LNCaP clone FGC (cell line): ENCODE measurements at regions not wholly inside any gene's neighbourhood (a gene's known extent, or its start where the extent isn't known, plus 50 kb on each side); places are given as distances from the start of the nearest gene placed in this dataset.
A peak's percentile ranks its signal among the peaks of the same experiment; 100 is the strongest.

Experiments used
- DNase-seq: peaks from one replicate; pipeline ENCODE4 v3.0.0-alpha.2; 2011; ENCODE audit warnings: low read depth
- H3K4me3 ChIP-seq: 2 replicates; pipeline ENCODE4 v1.5.1; 2011; ENCODE audit warnings: mild to moderate bottlenecking, low read depth, low read length, control low read depth
- CTCF ChIP-seq: IDR thresholded peaks from 2 replicates; pipeline ENCODE4 v1.5.1; 2012; ENCODE audit warnings: mild to moderate bottlenecking; ENCODE audit not compliant: control insufficient read depth, insufficient read depth; ENCODE audit errors: extremely low read depth

GRCh38 chr13:31081316-31081715, 80.4 kb downstream of the HSPH1 start:
- no peak overlapping the region for H3K4me3 ChIP-seq
- TF ChIP-seq CTCF = no peak
- no peak for DNase-seq

GRCh38 chr13:31074756-31075155, 86.9 kb downstream of the HSPH1 start:
- DNase-seq = no peak

DNA sequence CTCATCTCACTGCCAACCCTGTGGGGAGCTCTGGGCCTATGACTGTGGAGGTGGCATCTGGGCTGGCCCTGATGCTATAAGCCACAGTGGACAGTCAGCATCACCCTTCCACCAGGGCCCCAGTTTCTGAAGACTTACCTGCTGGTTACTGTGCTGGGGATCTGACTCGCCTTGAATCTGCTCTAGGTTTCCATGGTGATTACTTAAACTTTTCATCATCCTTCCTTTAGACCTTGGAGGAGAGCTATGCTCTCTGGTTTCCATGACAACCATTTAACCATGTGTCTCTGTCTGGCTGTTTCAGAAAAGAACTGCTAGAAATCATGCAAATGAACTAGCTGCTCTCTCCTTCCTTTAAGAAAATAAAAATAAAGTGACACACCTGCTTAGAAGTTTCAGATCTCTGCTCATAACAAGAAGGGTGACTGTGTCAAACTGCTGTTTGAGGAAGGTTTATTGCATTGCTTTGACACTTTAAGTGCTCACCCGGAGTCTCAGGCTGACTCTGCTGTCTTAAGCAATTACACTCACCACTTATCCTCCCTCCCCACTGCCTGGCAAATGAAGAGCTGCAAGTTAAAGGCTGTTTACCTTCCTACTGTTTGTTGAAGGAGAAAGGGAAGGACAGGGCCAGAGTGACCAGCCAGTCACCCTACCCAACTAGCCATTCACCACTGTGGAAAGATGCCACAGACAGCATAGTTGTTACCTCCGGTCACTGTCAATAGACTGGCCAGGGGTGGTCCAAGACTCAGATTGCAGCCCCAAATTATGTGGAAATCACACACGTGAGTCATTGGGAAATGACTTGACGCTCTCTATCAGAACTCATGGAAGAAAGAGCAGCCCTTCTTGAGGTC, 87.6 kb downstream of the HSPH1 start:
- no peak for TF ChIP-seq CTCF
- DNase-seq = peak; percentile 56
- no peak overlapping the region for H3K4me3 ChIP-seq

More at GRCh38 chr13:31074756-31075155, 86.9 kb downstream of the HSPH1 start:
- no peak for TF ChIP-seq CTCF
- no peak overlapping the region for H3K4me3 ChIP-seq

DNA sequence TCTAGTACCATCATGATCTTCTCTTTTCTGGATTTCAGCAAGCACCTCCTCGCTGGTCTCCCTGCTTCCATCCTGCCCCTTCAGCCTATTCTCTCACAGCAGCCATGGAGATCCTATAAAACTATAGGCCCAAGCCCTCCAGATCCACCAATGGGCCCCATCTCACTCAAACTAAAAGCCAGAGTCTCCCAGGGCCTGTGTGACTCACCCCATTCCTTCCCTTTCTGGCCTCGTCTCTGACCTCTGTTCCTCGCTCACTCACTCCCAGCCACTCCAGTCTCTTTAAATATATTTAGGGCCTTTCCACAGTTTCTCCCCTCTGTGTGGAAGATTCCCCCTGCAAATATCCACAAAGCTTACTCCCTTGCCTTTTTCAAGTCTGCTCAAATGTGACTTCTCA, 89.7 kb downstream of the HSPH1 start:
- TF ChIP-seq CTCF = no peak
- H3K4me3 ChIP-seq = no peak overlapping the region
- no peak for DNase-seq

GRCh38 chr13:31069808-31070534, 91.7 kb downstream of the HSPH1 start:
- DNase-seq = no peak
- no peak overlapping the region for H3K4me3 ChIP-seq
- TF ChIP-seq CTCF = no peak

DNA sequence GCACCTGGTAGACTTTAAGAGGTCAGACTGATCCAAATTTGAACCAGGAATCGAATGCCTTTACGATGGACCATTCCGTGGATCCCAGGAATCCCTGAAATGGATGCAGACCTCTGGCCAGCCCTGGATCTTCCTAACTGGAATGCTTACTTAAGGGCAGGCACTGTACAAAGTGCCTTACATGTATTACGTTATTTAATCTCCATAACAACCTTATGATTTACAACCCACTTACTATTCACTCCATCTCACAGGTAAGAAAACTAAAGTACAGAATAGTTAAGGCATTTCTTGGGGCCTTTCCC, 93.6 kb downstream of the HSPH1 start:
- no peak overlapping the region for H3K4me3 ChIP-seq
- no peak for TF ChIP-seq CTCF
- DNase-seq = no peak
